NCI-H2227 (cell line): ENCODE measurements at regions not wholly inside any gene's neighbourhood (a gene's known extent, or its start where the extent isn't known, plus 50 kb on each side); places are given as distances from the start of the nearest gene placed in this dataset.
"Not testable (repeated sequence)": the region's sequence is repeated elsewhere in the genome, so short reads cannot be mapped to it uniquely, and the experiment has no call there.

Experiments used
- DNase-seq: peaks from one replicate; lab custom pipeline; 2025; ENCODE audit not compliant: unreplicated experiment; lab: John Stamatoyannopoulos, UW

DNA sequence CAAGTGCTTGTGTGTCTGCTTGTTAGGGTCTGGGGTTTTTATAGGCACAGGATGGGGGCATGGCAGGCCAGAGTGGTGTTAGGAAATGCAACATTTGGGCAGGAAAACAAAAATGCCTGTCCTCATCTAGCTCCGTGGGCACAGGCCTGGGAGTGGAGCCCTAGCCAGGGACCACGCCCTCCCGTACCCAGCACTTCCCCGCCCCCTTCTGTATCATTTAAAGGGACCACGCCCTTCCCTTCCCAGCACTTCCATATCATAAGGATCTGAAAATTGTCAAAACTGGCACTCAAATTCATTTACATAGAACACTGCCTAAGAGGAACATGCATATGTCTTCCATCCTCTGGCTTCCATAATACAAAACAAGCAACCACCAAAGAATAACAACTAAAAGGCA, 185.8 kb downstream of the B3GLCT start:
- no peak for DNase-seq

DNA sequence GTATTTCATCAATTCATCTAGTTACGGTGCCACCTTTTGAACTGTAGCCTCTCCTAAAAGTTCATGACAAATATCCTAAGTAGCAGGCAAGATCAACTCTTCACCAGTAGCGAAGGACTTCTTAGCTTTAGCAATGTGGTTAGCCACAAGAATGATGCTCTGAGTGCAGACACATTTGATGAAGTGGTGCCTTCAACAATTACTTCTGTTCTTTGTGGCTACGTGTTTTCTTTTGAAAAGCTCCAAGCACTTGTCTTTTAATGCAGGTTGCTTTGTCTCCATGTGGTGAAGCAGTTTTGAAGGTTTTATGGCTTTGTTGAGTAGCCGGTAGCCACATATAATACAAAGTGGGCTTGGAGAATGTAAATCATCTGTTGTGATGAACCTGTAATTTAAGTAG, 194.7 kb downstream of the B3GLCT start:
- no peak for DNase-seq

DNA sequence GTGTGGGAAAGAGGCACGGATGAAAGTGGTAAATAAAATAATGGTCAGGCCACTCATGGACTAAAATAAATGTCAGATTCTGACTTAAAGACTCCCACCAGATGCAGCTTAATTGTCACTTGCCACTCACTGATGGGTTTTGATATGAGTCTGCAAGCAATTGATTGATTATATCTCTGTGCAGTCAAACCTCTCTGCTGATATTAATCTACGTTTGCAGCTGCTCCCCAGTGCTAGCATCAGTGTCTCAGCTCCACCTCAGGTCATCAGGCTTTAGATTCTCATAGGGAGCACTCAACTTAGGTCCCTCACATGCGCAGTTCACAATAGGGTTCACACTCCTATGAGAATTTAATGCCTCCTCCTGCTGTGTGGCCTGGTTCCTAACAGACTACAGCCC, 195.3 kb downstream of the B3GLCT start:
- DNase-seq, result no peak

- DNase-seq, result no peak
Observed at GRCh38 chr13:31399690-31400089, 199.9 kb downstream of the B3GLCT start.

- not testable (repeated sequence) for DNase-seq
Observed at GRCh38 chr13:31403711-31404110, 203.9 kb downstream of the B3GLCT start.

GRCh38 chr13:31408927-31409326, 209.2 kb downstream of the B3GLCT start:
- DNase-seq, result no peak

- no peak for DNase-seq
Observed at GRCh38 chr13:31409678-31410356, 210.0 kb downstream of the B3GLCT start.

- DNase-seq, result no peak
Observed at GRCh38 chr13:31413516-31413915, 213.7 kb downstream of the B3GLCT start.

GRCh38 chr13:31416066-31416465, 216.3 kb downstream of the B3GLCT start:
- no peak for DNase-seq

GRCh38 chr13:31418186-31418585, 218.4 kb downstream of the B3GLCT start:
- DNase-seq, result no peak

- DNase-seq, result no peak
Observed at GRCh38 chr13:31421756-31422155, 222.0 kb downstream of the B3GLCT start.

- DNase-seq, result peak; percentile 50
Observed at GRCh38 chr13:31424130-31424729, 224.5 kb downstream of the B3GLCT start.

DNA sequence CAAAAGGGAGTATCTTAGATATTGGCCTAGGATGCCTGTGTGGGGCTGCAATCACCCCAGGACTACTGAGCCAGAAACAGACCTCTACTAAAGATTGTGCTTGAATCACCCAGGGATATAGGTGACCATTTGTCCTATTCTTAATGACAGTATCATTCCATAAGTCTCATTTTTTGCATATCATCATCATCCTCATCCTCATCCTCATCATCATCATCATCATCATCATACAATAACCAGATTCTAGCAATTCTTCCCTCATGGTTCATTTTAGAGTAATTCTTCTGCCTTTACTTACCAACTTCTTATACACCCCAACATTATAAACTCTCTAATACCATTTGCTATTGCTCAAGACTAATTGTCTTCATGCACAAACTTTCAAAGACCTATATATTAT, 226.6 kb downstream of the B3GLCT start:
- no peak for DNase-seq

DNA sequence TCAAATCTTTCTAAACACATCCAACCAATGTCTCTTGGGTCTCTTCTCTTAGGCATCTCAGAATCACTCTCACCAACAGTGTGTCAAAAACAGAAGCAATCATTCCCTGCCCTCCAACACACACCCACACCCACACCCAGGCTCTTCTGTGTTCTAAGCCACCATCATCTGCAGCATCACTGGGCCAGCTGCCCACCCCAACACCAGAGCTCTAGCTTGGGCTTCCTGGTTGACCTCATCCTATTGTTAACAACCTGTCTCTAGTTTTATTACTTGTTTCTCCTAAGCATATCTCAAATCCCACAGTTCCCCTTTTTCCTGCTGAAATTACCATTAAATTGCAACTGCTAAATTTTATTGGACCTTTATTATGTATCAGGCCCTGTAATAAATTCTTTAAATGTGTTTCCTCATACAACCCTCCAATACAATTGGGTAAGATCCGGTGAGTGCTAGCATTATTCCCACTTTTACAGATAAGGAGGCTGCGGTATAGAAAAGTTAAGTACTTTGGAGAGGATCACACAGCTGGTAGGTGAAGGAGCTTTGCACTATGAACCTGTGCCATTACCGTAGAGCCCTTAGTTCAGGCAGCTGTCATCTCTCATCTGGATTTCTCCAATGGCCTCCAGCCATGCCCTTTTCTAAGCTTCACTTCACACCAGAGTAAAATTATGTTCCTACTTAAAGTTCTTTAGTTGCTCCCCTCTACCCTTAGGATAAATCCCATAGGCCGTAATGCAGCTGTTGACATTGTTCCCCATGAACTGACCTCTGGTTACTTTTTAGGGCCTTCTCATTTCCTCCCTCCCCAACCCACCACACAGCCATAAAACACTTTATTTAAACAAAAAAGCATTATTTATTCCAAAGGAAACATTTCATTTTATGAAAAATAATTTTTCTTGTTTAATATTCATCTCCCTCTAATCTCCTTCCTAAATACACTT, 227.7 kb downstream of the B3GLCT start:
- DNase-seq, result no peak

DNA sequence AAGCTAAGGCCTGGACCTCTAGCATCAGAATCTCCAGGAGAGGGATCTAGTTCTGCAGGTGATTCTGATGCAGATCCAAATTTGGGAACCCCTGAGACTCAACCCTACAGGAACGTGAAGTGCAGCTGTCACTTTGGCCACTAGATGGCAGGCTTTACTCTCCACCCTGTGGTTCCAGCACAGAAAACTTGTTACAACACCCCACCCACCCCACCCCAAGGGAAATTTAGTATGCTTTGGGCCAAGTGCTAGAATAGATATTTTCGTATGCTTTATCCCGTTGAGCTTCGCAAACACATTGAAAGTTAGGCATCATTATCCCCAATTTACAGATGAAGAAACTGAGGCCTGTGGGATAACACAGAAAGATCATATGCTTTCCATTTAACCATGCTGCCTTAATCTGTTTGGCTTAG, 232.0 kb downstream of the B3GLCT start:
- DNase-seq, result peak; percentile 11

- DNase-seq, result no peak
Observed at GRCh38 chr13:31433207-31433606, 233.4 kb downstream of the B3GLCT start.

- DNase-seq, result no peak
Observed at GRCh38 chr13:31433746-31434145, 234.0 kb downstream of the B3GLCT start.

DNA sequence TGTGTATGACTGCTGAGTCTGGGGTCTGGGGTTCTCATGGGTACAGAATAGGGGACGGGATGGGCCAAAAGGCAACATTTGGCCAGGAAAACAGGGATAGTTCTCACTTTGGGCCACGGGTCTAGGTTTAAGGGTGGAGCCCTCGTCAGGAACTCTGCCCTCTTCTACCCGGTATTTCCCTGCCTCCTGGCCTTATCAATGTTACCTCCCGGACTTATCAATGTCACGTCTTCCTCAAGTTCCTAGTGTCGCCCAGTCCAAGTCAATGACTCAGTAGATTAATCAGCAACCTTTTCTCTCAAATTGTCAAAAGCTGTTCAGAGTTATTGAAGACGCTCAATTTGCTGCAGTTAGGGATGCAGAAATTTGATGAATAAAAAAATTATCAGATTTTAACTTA, 234.8 kb downstream of the B3GLCT start:
- no peak for DNase-seq

DNA sequence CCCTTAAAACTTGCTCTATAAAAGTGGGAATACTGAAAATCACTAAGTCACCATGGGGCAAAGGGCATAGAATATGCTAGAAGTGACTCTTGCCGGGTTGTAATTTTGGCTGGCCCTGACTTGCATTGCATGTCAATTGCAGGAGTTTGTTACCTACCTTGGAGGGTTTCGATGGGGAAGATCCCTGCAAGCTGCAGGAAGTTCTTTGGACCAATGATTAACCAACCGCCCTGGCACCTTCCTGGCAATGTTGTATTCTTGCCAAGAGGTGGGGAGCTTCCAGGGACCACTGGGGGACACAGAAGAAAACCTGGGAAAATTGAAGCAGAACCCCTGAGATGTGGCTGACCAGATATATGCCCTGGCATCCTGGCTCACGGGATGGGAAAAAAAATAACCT, 235.8 kb downstream of the B3GLCT start:
- DNase-seq, result no peak

- no peak for DNase-seq
Observed at GRCh38 chr13:31436478-31436877, 236.7 kb downstream of the B3GLCT start.

DNA sequence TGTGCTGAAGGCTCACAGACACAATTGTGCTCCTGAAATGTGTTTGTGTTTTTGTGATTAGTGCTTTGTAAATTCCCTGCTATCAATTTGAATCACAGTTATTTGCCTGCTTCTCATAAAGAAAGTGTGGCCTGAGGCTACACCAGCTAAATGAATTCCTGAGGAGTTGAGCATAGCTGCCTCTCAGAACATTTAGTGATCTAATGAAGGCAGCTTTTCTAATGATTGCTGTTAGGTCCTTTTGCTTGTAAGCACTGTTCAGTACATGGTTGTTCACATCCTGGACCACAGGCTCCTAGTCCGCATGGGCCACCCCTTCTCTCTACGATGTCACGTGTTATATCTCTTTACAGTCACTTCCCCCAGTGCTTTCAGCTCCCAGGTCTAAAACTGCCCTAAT, 238.2 kb downstream of the B3GLCT start:
- no peak for DNase-seq

GRCh38 chr13:31440132-31440531, 240.4 kb downstream of the B3GLCT start:
- DNase-seq, result no peak
